Neural progenitor cell (in vitro differentiated cells): ENCODE measurements at regions not wholly inside any gene's neighbourhood (a gene's known extent, or its start where the extent isn't known, plus 50 kb on each side); places are given as distances from the start of the nearest gene placed in this dataset.

Experiments used
- DNase-seq: peaks from one replicate; pipeline ENCODE4 v3.0.0-alpha.2; 2016; ENCODE audit warnings: low spot score
- H2AFZ ChIP-seq: fragments of 200-600 bp; sonication (generic); replicated peaks from 2 replicates; pipeline ENCODE4 v1.6.1; 2016; ENCODE audit warnings: antibody characterized with exemption
- H3F3A ChIP-seq: fragments of 200-600 bp; sonication (generic); 2 replicates; pipeline ENCODE4 v1.6.1; 2016; ENCODE audit warnings: antibody characterized with exemption, low read depth
- H3K27ac ChIP-seq: fragments of 200-600 bp; sonication (generic); 2 replicates; pipeline ENCODE4 v1.5.1; 2016; ENCODE audit warnings: mild to moderate bottlenecking
- H3K27me3 ChIP-seq: fragments of 200-600 bp; sonication (generic); 2 replicates; pipeline ENCODE4 v1.6.1; 2016; ENCODE audit warnings: mild to moderate bottlenecking, moderate library complexity
- H3K36me3 ChIP-seq: fragments of 200-600 bp; sonication (generic); 2 replicates; pipeline ENCODE4 v1.5.1; 2016
- H3K4me1 ChIP-seq: fragments of 200-600 bp; sonication (generic); 2 replicates; pipeline ENCODE4 v1.6.1; 2016; ENCODE audit warnings: mixed run types
- H3K4me2 ChIP-seq: fragments of 200-600 bp; sonication (generic); 2 replicates; pipeline ENCODE4 v1.6.1; 2016
- H3K4me3 ChIP-seq: fragments of 200-600 bp; sonication (generic); 2 replicates; pipeline ENCODE4 v1.5.1; 2016
- H3K79me2 ChIP-seq: fragments of 200-600 bp; sonication (generic); 2 replicates; pipeline ENCODE4 v1.6.1; 2016; ENCODE audit warnings: low read depth
- H3K9ac ChIP-seq: fragments of 200-600 bp; sonication (generic); 2 replicates; pipeline ENCODE4 v1.6.1; 2016
- H3K9me3 ChIP-seq: fragments of 200-600 bp; sonication (generic); 2 replicates; pipeline ENCODE4 v1.5.1; 2016; ENCODE audit warnings: low read depth
- H4K20me1 ChIP-seq: fragments of 200-600 bp; sonication (generic); 2 replicates; pipeline ENCODE4 v1.6.1; 2016; ENCODE audit warnings: low read depth
- H3K27ac Mint-ChIP-seq: 3 replicates; pipeline ENCODE4 v1.8.0; 2021; ENCODE audit warnings: mixed read lengths
- H3K27me3 Mint-ChIP-seq: 2 replicates; pipeline ENCODE4 v1.8.0; 2022; ENCODE audit warnings: low read depth, mild to moderate bottlenecking, inconsistent platforms, moderate library complexity, mixed read lengths; ENCODE audit not compliant: insufficient read depth
- H3K36me3 Mint-ChIP-seq: 3 replicates; pipeline ENCODE4 v1.8.0; 2021; ENCODE audit warnings: mixed read lengths
- H3K4me1 Mint-ChIP-seq: 3 replicates; pipeline ENCODE4 v1.8.0; 2021; ENCODE audit warnings: mixed read lengths
- H3K4me3 Mint-ChIP-seq: 3 replicates; pipeline ENCODE4 v1.8.0; 2021; ENCODE audit warnings: mild to moderate bottlenecking, moderate library complexity, mixed read lengths
- H3K9me3 Mint-ChIP-seq: 3 replicates; pipeline ENCODE4 v1.8.0; 2020; ENCODE audit warnings: mixed read lengths
- EZH2 ChIP-seq: fragments of 200-600 bp; sonication (generic); IDR thresholded peaks from 2 replicates; pipeline ENCODE4 v1.6.1; 2017; ENCODE audit warnings: antibody characterized with exemption, mild to moderate bottlenecking, moderate library complexity
- EZH2phosphoT487 ChIP-seq: fragments of 200-600 bp; sonication (generic); IDR thresholded peaks from 2 replicates; pipeline ENCODE4 v1.6.1; 2017; ENCODE audit warnings: antibody characterized with exemption
- TF ChIP-seq, protein P1 (sequence below): fragments of 200-600 bp; sonication (generic); IDR thresholded peaks from 2 replicates; pipeline ENCODE4 v1.5.1; 2017; ENCODE audit warnings: antibody characterized with exemption, mild to moderate bottlenecking

DNA sequence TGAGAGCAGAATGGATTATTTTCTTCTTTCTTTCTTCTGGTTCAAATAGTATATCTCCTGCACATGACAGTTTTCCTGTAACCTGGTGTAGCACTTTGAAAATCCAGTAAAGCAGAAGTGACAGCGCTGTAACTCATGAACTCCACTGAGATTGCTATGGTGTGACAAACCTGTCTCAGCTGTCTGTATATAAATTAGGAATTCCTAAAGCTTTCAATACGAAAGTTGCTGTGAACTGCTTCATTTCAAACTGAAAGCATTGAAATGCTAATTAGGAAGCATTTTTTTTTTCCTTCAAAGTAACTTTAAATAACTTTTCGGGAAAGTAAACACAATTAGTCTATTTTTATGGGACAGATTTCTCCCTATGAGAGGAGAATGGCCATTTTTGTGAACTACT lies 646.9 kb upstream of the ZP4 start:
- Histone ChIP-seq H2AFZ (peak overlapping the region; percentile 19), H4K20me1 (no peaks in the 10 kb centered on the region), H3K79me2 (no peaks in the 10 kb centered on the region), H3K36me3 (no peaks in the 10 kb centered on the region), H3K9ac (no peak overlapping the region), H3K4me2 (no peak overlapping the region), H3K27me3 (no peaks in the 10 kb centered on the region), H3K4me3 (no peak overlapping the region), H3K27ac (no peak overlapping the region), H3K4me1 (no peaks in the 10 kb centered on the region), H3F3A (no peaks in the 10 kb centered on the region), H3K9me3 (no peaks in the 10 kb centered on the region)
- peaks cover 16% of the 10 kb centered on the region for H3K4me1 Mint-ChIP-seq
- no peak for DNase-seq
- TF ChIP-seq, protein P1, sequence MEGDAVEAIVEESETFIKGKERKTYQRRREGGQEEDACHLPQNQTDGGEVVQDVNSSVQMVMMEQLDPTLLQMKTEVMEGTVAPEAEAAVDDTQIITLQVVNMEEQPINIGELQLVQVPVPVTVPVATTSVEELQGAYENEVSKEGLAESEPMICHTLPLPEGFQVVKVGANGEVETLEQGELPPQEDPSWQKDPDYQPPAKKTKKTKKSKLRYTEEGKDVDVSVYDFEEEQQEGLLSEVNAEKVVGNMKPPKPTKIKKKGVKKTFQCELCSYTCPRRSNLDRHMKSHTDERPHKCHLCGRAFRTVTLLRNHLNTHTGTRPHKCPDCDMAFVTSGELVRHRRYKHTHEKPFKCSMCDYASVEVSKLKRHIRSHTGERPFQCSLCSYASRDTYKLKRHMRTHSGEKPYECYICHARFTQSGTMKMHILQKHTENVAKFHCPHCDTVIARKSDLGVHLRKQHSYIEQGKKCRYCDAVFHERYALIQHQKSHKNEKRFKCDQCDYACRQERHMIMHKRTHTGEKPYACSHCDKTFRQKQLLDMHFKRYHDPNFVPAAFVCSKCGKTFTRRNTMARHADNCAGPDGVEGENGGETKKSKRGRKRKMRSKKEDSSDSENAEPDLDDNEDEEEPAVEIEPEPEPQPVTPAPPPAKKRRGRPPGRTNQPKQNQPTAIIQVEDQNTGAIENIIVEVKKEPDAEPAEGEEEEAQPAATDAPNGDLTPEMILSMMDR = no peak
- TF ChIP-seq EZH2phosphoT487 (no peak), EZH2 (no peak)
- no peaks in the 10 kb centered on the region for H3K36me3 Mint-ChIP-seq
- no peaks in the 10 kb centered on the region for H3K9me3 Mint-ChIP-seq
- no peak overlapping the region for H3K27ac Mint-ChIP-seq
- no peak overlapping the region for H3K4me3 Mint-ChIP-seq
- H3K27me3 Mint-ChIP-seq = no peaks in the 10 kb centered on the region

DNA sequence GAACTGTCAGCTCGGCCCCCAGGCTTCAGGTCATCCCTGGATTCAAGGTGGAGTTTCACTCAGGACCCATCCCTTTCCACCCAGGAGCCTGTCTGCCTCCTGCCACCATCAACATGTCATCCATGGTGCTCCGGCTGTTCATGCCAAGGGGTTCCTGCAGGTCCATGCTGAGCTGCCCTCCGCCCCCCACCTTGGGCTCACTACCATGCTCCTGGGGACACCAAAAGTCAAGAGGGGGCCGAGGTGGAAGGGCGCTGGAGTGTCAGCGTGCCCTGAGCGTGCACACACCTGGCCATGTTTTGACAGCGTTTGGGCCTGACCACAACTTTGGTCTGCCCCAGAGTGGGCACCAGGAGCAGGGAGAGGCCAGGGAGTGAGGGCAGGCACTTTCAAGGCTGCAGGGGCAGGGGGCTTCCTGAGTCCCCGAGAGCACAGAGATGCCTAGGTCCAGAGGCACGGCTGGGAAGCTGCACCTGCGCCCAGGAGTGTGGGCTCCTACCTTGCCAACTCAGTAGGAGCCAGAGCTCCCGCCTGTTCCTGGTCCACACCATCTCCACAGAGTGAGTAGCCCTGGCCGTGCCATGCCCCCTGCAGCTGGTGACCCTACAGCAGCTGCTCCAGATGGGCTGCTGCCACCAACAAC lies 639.6 kb upstream of the ZP4 start:
- Histone ChIP-seq H3K4me2 (no peak overlapping the region), H3K27ac (no peak overlapping the region), H3K4me1 (no peaks in the 10 kb centered on the region), H3K79me2 (no peaks in the 10 kb centered on the region), H3K4me3 (no peak overlapping the region), H3K27me3 (no peaks in the 10 kb centered on the region), H3K36me3 (no peaks in the 10 kb centered on the region), H3F3A (no peaks in the 10 kb centered on the region), H2AFZ (no peak overlapping the region), H3K9ac (no peak overlapping the region), H4K20me1 (no peaks in the 10 kb centered on the region), H3K9me3 (no peaks in the 10 kb centered on the region)
- no peak overlapping the region for H3K4me3 Mint-ChIP-seq
- TF ChIP-seq EZH2phosphoT487 (no peak), EZH2 (no peak)
- TF ChIP-seq, protein P1 = no peak
- H3K27me3 Mint-ChIP-seq = no peaks in the 10 kb centered on the region
- no peak overlapping the region for H3K27ac Mint-ChIP-seq
- no peak for DNase-seq
- H3K36me3 Mint-ChIP-seq = no peaks in the 10 kb centered on the region
- H3K9me3 Mint-ChIP-seq = peaks cover 3% of the 10 kb centered on the region
- no peaks in the 10 kb centered on the region for H3K4me1 Mint-ChIP-seq

DNA sequence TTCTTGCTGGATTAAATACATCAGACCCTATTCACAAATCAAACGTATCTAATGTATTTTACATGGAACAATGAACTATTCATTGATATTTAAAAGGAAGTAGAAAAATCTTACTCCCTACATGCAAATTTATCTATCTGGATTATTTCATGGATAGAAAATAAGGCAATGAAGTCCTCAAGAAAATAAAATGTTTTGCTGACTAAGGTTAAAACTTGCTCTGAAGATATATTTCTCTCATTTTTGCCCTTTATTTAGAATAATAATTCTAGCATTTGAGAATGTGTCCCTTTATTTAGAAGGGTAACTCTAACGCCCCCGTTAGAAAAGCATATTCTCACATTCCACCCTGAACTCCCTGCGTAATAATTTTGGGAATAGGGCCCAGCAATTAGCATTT lies 627.0 kb upstream of the ZP4 start:
- Histone ChIP-seq H2AFZ (no peak overlapping the region), H3K27ac (no peak overlapping the region), H3K27me3 (no peaks in the 10 kb centered on the region), H3K9me3 (peaks cover 7% of the 10 kb centered on the region), H3K9ac (no peak overlapping the region), H3F3A (no peaks in the 10 kb centered on the region), H3K79me2 (no peaks in the 10 kb centered on the region), H3K4me1 (no peaks in the 10 kb centered on the region), H4K20me1 (no peaks in the 10 kb centered on the region), H3K4me2 (no peak overlapping the region), H3K36me3 (no peaks in the 10 kb centered on the region), H3K4me3 (no peak overlapping the region)
- H3K36me3 Mint-ChIP-seq = no peaks in the 10 kb centered on the region
- peaks cover 19% of the 10 kb centered on the region for H3K9me3 Mint-ChIP-seq
- H3K4me3 Mint-ChIP-seq = no peak overlapping the region
- TF ChIP-seq EZH2 (no peak), EZH2phosphoT487 (no peak)
- TF ChIP-seq, protein P1 = no peak
- no peak for DNase-seq
- H3K27ac Mint-ChIP-seq = no peak overlapping the region
- H3K4me1 Mint-ChIP-seq = no peaks in the 10 kb centered on the region
- H3K27me3 Mint-ChIP-seq = no peaks in the 10 kb centered on the region
